Stimulated activated CD4-positive, alpha-beta T cell treated with anti-CD3 and anti-CD28 coated beads, Interleukin-2, amount 100 ng/mL, for 24 hours (primary cell): ENCODE measurements at regions not wholly inside any gene's neighbourhood (a gene's known extent, or its start where the extent isn't known, plus 50 kb on each side); places are given as distances from the start of the nearest gene placed in this dataset.

Source experiments
- DNase-seq, 2 donors: peaks; one replicate each; pipeline ENCODE4 v3.0.0-alpha.2; 2020

DNA sequence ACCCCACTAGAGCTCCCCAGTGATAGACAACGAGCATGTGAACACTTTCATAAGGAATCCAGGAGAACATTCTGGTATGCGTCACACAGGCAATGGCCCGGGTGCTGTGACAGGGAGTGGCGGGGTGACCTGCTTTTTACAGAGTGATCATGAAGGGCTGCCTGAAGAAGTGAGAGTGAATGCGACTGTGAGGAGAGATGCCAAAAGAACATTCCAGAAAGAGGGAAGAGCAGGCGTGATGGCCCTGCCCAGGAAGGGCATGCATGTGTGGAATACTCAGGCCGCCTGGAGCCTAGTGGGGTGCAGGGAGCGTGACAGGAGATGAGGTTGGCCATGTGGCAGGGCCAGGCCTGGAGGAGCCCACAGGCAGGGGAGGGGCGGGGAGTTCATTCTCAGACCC lies 53.8 kb downstream of the FZD10 start:
- DNase-seq: no peak

DNA sequence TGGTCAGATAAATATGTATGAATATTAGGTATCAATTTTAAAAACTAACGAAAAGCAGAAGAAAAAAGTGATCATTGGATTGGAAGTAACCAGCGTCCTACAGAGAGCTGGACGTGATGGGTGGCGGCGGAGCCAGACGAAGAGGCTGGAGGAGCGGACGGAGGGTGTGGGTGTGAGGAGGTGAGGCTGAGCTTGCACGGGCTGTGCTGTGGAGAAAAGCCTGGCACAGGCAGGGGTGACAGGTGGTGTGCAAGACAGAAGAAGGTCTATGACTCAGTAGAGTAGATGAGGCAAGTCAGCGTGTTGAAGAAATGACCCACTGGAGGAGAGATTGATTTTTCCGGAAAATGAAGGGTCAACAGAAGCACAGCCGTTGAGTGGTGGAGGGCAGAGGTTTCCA lies 56.4 kb downstream of the FZD10 start:
- DNase-seq: no peak

DNA sequence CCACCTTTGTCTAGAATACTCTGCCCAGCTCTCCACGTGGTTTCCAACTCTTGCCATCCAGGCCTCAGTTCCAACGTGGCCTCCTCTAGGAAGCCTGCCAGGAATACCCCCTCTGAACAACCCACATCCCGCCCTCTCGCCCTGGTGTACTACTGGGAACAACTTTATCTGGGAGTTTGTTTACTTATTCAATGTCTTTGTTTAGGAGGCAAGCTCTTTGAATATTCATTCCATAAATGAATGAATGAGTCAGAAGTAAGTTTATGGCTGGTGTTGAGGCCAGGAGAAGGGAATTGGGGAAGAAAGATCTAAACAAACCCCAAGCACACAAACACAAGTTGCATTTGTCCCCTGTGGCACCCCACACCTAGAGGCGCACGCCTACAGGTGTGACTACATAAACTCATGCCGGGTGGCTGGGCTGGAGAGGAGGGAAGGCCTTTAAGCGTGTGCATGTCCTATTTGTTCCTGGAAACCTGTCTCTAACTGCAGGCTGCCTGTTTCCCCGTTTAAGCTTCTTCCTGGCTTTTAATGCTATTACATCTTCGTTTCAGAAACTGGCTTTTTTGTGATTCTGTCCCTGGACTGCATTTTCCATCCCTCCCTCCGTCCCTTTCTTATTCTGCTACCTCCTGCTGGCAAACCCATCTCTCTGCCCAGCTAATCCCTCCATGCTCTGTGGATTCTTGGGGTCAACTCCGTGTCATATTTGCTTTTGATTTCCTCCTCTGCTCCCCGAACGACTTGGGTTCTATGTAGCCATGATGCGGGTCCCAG lies 57.9 kb downstream of the FZD10 start:
- DNase-seq: no peak

DNA sequence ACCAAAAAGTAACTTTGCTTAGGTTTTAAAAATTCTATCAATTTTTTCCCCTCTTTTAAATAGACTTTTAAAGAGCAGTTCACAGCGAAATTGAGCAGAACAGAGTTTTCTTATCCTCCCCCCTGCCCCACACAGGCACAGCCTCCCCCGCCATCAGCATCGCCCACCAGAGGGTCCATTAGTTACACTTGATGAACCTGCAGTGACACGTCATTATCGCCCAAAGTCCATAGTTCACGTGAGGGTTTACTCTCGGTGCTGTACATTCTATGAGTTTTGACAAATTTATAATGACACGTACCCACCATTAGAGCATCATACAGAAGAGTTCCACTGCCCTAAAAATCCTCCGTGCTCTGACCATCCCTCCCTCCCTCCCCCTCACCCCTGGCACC lies 58.4 kb downstream of the FZD10 start:
- no peak for DNase-seq

DNA sequence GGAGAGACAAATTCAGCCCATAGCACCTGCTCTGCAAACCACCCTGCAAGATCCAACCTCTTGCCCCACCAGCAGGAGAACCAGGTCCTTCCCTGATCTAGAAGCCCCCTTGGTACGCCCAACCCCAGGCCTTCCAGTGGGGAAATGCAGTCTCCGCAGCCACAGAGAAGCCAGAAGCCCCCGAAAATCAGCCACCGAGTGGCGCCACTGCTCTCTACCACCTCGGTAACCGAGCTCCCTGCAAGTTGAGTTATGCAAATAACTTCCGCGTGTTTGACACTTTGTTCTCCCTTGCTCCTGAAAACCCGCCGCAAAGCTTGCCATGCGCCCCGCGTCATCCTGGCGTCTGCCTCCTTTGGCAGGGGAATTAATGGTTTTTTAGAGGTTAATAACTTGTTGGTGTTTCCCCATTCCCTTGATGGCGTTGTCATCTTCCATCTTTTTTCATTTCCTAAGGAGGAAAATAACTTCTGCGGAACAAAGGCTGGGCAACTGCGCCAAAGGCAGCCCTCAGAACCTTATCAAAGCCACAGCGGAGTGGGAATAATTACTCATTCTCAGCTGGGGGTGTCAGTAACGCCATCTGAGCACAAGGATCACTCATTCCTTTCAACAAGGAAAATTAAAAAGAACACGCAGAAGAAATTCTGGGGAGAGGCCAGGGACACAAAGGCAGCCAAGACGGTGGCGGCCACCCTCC lies 60.4 kb downstream of the FZD10 start:
- DNase-seq: no peak

DNA sequence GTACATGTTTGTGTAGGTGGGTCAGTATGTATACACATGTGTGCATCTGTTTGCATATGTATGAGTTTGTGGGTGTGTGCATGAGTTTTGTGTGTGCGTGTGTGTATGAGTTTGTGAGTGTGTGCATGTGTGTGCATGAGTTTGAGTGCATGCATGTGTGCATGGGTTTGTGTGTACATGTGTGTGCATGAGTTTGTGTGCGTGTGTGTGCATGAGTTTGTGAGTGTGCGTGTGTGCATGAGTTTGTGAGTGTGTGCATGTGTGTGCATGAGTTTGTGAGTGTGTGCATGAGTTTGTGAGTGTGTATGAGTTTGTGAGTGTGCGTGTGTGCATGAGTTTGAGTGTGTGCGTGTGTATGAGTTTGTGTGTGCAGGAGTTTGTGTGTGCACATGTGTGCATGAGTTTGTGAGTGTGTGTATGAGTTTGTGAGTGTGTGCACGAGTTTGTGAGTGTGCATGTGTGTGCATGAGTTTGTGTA lies 61.5 kb downstream of the FZD10 start:
- no peak for DNase-seq

DNA sequence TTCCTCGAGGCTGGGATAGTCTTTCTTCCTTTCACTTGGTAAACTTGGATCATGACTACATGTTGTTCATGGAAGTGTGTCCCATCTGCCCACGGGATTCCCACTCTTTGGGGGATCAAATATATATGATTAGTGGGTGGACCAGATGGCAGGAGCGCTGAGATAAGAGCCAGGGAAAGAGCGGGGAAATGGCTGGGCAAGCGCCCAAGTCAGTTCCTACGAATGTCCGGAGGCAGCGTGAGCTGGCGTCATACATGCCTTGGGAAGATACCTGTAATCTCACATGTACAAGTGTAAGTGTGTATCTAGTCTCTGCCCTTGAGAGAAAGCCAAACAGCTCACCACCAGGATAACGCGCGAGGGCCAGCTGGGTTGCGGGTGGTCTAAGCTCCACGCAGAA lies 62.3 kb downstream of the FZD10 start:
- no peak for DNase-seq

DNA sequence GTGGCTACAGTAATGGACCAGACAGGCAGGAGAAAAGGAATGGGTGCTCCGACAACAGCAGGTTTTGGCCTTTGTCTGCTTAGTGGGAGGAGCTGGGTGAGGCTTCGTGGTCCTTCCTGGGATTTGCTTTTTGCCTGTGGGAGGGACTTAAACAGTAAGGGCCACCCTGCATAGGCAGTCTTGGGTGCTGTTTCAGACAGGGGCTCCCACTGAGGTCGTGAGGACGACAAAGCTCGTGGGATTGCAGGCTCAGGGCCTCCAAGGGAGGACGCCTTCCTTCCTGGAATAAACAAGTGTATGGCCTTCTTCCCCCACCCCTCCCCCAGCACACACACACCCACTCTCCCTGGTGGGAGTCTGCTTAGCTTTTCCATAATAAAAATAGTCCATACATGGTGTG lies 63.1 kb downstream of the FZD10 start:
- DNase-seq: no peak

DNA sequence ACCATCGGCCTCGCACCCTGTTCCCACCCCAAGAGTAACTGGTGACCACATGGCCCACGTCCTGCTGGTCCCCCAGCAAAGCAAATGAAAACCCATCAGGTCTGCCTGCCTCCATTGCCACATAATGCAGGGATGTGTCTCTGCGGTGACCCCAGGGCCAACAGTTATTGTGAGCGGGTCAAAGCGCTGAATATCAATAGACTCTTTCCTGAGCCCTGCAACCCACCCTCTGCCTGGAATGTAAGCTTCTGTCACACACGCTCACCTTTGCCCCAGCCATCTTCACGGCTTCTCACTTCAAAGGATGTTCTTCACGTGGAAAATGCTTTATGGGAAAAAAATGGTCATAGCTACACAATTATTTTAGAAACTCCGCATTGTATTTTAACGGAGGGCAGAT lies 63.9 kb downstream of the FZD10 start:
- no peak for DNase-seq

DNA sequence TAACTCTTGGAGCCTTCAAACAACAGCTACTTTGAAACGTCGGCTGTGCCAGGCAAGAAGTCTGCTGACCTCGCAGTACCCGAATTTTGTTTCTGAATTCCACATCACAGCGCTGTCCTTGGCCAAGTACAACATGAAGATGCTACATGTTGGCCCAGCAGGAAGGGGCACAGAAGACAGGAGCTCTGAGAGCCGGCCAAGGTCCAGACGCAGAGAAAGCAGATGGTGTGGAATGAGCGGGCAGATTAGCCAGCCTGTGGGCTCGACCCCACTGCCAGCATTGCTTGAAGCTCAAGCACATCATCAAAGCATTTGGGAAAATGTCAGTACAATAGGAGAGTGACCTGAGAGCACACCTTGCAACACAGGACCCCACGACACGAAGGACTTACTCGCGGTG lies 64.5 kb downstream of the FZD10 start:
- DNase-seq: no peak

DNA sequence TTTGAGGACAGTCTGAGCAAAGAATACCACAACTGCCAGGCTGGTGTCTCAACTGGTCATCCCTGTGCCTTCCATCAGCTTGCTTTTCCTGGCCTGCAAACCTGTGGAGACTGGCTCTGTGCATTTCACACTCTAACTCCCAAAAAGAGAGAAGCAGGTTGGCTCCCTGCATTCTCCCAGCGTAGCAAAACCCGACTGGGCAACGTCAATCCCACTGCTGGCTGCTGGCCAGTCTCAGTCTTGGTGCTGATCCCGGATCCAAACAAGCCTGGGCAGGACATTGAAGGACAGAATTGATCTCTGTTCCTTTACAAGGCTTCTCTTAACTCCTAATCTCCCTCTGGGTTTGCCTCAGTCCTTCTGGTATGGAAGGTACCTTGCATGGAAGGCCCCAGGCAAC lies 65.4 kb downstream of the FZD10 start:
- no peak for DNase-seq

DNA sequence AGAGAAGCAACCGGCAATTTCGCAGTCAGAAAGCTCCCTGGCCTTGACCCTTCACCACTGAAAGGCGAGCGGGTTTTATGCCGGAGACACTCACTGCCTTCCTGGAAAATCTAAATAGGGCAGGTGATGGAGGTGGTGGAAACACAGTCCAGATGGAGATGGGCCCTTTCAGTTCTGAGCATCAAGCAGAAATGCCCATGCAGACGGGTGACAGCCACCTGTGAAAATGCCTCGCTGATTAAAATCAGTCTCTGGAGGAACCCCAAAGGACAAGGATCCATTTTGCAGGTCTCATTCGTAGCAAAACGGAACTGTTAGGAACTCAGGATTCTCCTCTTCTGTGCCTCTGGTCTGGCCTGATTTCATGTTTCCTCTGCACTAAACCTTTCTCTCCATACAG lies 74.2 kb downstream of the FZD10 start:
- no peak for DNase-seq

DNA sequence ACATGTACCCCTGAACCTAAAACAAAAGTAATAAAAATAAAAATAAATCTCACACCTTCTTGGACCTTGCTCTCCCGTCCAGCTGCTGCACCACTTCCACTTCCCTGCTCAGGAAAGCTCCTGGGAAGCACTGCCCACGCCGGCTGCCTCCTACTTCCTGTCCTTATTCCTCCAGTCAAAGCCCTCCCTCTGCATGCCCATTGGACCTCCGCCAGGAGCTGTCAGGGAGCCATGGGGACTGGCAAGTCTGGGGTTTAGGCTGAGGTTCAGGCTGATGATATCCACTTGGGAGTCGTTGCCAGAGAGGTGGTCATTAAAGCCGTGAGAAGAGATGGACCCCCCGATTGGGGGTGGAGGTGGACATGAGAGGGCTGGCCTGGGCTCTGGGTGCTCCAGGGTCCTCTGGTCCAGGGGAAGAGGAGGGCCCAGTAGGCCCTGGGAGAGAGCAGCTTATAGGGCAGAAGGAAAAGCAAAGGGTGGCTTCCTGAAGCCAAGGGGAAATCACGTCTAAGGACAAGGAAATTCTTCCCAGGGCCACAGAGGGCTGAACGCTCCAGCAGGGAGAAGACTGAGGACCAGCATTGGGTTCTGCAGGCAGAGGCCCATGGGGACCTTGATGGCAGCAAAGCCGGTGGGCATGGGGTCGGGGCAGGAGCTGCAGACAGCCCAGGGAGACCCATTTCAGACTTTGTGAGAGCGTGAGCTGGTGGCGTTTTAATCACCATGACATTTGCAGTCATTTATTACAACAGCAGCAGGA lies 78.7 kb downstream of the FZD10 start:
- DNase-seq: no peak

DNA sequence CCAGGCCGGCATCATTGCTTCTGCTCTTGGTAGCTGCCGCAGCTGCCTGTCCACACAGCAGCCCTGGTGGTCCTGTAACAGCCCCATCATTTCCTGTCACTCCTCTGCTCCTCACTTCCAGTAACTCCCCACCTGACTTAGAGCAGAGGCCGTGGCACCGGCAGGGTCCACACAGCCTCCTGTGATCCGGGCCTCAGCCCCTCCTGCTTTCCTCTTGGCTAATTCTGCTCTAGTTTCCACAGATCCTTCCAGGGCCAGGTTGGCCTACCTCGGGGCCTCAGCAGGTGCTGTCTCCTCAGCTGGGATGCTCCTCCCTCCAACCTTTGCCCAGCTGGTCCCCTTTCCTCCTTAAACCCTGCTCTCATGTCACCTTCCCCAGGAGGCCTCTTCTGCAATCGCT lies 80.2 kb downstream of the FZD10 start:
- no peak for DNase-seq

DNA sequence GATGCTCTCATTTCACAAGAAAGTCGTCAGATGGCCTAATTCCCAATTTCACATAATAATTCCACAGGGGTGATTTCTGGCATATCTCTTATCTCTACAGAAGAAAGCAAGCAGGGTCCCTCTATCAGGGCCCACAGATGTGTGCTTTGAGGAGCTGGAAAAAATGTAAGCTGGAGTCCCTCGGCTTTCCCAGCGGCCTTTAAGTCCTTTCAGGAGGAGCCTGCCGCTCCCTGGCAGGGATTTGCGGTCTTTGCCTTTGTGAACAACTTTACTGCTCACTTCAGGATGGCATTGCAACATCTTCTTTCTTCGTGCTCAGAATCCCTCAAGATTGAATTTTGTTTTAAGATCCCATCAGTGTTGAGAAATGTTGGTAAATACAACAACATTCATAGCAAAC lies 83.0 kb downstream of the FZD10 start:
- DNase-seq: no peak

DNA sequence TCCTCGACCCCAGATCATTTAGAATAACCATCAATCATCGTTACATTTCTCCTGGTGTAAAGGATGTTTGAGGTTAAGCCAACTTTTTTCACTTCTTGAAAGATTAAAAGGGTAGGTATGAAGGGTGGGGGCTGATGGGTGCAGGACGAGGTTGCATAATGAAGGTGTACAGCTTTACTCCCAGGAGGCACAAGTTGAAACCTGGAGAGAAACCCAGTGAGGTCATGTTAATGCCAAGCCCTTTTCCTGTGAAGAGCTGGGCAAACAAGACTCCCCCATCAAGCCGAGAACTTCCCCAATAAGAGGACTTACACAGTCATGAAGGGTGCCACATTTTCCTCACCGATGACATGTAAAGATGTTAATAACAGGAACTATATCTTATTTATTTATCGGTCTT lies 84.3 kb downstream of the FZD10 start:
- DNase-seq: no peak

DNA sequence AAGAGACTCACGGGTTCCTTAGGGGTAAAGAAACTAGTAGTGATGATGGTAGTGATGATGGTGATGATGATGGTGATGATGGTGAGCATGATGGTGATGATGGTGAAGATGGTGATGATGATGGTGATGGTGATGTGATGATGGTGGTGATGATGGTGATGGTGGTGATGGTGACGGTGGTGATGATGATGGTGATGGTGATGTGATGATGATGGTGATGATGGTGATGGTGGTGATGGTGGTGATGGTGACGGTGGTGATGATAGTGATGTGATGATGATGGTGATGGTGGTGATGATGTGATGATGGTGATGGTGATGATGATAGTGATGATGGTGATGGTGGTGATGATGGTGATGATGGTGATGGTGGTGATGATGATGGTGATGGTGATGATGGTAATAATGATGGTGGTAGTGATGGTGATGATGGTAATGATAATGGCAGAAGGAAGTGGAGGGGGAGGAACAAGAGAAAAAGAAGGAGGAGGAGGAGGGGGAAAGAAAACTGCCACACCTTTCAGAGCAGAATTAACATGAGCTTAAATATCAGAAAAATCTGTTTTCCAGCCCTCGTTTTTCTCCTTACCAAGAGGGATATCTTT lies 85.5 kb downstream of the FZD10 start:
- DNase-seq: no peak

DNA sequence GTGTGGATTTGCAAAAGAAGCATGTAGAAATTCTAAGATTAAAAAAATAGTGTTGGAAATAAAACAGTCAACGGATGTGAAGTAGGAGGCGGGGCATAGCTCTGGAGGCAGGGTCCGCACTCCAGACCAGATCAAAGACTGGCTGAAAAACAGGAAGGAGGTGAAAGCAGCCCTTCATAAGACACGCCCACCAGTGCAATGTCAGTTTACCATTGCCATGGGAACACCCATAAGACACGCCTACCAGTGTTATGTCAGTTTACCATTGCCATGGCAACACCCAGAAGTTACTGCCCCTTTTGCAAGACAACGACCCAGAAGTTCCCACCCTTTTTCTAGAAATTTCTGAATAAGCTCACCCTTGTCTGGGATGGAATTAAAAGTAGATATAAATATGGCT lies 87.1 kb downstream of the FZD10 start:
- DNase-seq: no peak

DNA sequence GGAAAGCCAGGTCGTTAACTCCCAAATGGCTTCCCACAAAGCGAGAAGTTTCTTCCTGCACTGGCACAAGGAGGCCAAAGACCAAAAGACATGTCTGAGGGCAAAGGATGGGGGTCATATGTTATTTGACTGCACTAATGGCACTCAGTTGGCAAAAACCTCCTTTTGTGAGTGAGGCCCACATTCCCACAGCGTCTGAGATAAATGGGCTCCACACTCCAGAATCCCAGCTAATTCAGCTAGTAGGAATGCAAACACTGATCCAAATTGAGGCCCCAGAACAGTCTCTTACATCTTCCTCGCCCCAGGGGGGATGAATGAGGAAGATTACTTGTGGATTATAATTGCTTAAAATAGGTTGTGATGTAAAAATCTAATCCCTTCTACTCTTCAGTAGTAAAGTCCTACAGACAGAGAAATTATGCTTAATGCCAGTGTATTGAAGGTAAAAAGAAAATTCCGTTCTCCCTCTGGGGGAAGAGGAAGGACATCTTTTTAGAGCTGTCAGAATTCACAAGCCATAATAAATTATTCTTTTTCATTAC lies 86.4 kb upstream of the PIWIL1 start:
- no peak for DNase-seq

DNA sequence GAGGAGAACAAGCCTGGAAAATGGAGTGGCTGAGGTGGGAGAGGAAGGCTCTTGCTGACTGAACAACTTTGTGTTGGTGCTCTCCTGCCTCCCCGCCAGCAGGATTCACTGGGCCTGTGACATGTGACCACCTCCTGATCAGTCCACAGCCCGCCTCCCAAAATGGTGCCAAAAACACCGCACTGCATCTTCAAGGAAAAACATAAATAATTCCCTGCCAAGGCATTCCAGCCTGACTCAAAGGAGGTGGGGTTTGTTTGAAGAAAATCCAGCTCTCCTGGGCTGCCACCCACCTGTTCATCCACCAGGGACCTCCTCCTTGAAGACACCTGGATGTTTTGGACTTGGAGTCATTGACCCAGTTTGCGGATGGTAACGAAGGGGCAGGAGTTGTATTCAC lies 83.8 kb upstream of the PIWIL1 start:
- no peak for DNase-seq

DNA sequence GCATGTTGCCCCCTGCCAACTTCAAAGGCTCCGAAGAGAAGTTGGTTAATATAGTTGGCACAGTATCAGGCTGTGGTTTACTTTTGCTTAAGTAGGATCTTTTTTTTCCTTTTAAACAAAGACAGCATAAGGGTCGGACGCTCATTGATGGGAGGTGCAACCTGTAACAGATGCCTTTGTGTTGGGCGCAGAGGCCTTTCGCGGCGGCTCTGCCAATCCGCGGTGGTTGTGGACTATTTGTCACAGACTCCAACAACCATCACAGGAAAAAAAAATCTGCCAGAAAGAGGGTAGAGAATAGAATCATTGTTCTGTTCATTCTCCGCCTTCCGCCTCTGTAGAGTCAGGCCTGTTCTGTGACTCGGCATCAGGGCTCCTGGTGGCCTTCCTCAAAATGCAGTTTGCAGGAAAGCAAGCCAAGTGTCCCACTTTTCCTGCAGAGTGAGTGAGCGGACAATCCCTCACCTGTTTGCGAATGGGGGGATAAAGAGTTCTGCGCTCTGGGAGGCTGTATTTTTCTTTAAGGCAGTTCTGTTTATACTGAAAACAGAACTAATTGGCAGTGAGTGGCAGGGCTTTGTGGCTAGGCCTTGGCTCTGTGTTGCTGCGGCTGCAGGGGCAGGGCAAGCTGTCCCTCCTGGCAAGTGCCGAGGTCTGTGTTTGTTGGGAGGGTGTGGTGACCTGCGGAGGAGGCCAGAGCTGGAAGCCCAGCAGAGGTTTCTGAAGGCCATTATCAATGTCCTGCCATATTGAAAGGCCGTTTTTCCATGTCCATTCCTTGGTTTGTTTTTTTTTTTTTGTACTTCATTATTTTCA lies 83.0 kb upstream of the PIWIL1 start:
- no peak for DNase-seq

DNA sequence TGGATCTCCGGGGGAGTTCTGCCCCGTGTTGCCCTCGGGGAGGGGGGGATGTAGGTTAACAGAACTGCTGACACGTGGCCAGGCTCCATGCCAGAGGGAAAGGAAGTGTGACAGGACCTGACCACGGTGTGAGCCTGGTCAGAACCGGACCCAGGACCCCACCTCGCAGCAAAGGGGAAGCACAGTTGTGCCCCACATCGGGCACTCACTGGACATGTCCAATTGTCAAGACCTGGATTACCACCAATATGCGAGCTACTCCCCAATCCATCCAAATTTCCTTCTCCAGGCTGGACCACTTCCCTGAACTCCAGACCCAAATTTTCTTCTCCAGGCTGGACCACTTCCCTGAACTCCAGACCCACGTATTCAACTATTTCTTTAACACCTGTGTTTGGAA lies 78.8 kb upstream of the PIWIL1 start:
- DNase-seq: no peak
